ENCODE measurements at regions not wholly inside any gene's neighbourhood (a gene's known extent, or its start where the extent isn't known, plus 50 kb on each side); places are given as distances from the start of the nearest gene placed in this dataset.

- DNase-seq (ENCODE audit: low spot score), result no peak
- TF ChIP-seq, protein P1, sequence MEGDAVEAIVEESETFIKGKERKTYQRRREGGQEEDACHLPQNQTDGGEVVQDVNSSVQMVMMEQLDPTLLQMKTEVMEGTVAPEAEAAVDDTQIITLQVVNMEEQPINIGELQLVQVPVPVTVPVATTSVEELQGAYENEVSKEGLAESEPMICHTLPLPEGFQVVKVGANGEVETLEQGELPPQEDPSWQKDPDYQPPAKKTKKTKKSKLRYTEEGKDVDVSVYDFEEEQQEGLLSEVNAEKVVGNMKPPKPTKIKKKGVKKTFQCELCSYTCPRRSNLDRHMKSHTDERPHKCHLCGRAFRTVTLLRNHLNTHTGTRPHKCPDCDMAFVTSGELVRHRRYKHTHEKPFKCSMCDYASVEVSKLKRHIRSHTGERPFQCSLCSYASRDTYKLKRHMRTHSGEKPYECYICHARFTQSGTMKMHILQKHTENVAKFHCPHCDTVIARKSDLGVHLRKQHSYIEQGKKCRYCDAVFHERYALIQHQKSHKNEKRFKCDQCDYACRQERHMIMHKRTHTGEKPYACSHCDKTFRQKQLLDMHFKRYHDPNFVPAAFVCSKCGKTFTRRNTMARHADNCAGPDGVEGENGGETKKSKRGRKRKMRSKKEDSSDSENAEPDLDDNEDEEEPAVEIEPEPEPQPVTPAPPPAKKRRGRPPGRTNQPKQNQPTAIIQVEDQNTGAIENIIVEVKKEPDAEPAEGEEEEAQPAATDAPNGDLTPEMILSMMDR (IDR thresholded peaks at IDR 0.05; ENCODE audit: extremely low read depth, missing control alignments), result no peak
Observed at GRCh38 chr18:70382017-70382416, 93.2 kb downstream of the SOCS6 start.

- DNase-seq (ENCODE audit: low spot score), result no peak
- TF ChIP-seq, protein P1 (IDR thresholded peaks at IDR 0.05; ENCODE audit: extremely low read depth, missing control alignments), result no peak
Observed at GRCh38 chr18:70380915-70381896, 92.4 kb downstream of the SOCS6 start.
